Choroid plexus epithelial cell (primary cell): ENCODE measurements at regions not wholly inside any gene's neighbourhood (a gene's known extent, or its start where the extent isn't known, plus 50 kb on each side); places are given as distances from the start of the nearest gene placed in this dataset.
"Not testable (repeated sequence)": the region's sequence is repeated elsewhere in the genome, so short reads cannot be mapped to it uniquely, and the experiment has no call there.

Experiments used
- DNase-seq: peaks from one replicate; pipeline ENCODE4 v3.0.0-alpha.2; 2010; ENCODE audit warnings: low read depth
- H3K4me3 ChIP-seq: 2 replicates; pipeline ENCODE4 v1.5.1; 2011; ENCODE audit warnings: low read depth, mild to moderate bottlenecking, control low read depth, low read length, moderate library complexity
- CTCF ChIP-seq: conservative IDR thresholded peaks from 2 replicates; pipeline ENCODE4 v1.5.1; 2011; ENCODE audit warnings: low read depth, mild to moderate bottlenecking, control low read depth, inconsistent platforms, low read length, moderate library complexity

DNA sequence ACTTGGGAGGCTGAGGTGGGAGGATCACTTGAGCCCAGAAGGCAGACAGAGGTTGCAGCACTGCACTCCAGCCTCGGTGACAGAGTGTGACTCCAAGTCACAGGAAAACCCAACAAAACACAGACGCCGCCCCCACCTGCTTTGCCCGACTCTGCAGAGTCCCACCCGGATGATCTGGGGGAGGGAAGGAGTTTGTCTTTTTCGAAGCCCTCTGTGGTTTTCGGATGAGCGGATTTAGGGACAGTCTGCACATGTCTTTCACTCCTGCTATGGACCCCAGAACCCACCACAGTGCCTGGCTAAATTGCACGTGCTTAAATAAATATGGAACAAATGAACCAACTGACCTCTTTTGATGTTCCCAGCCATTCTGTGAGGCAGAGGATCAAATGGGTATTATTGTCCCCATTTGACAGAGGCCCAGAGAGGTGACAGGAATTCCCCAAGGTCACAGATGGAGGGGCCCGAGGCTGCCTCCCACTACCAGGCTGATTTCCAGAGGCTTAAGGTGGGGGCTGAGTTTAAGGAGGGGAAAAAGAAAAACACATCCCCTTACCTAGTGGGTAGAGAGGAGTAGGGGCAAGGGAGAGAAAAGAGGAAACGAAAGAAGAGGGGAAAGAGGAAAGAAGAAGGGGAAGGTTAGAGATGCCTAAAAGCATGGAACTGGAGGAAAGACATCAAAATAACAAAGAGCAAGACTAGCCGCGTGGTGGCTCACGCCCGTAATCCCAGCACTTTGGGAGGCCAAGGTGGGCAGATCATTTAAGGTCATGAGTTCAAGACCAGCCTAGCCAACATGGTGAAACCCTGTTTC, 59.4 kb upstream of the TFRC start:
- TF ChIP-seq CTCF: no peak

DNA sequence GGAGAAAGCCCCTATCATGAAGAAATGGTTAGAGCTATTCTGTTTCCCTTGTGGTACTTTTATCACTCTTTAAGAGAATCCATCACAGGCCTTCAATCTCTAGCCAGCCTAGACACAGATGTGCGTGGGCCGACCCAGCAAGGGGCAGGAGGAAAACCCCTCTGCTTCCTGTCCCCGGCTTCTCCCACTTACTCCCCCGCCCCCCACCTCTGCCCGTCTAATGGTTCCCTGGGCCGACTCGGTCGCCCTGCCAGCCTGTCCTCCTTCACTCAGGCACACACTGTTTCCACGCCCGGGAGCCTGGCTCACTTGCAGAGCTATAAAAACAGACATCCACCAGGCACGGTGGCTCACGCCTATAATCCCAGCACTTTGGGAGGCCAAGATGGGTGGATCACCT, 58.3 kb upstream of the TFRC start:
- no peak overlapping the region for H3K4me3 ChIP-seq
- DNase-seq: no peak

More for the DNA sequence above, 59.4 kb upstream of the TFRC start:
- DNase-seq: no peak
- H3K4me3 ChIP-seq: no peak overlapping the region

GRCh38 chr3:196139281-196139680, 57.4 kb upstream of the TFRC start:
- no peak for TF ChIP-seq CTCF
- no peak for DNase-seq
- H3K4me3 ChIP-seq: no peak overlapping the region

More for the DNA sequence above, 58.3 kb upstream of the TFRC start:
- TF ChIP-seq CTCF: no peak

DNA sequence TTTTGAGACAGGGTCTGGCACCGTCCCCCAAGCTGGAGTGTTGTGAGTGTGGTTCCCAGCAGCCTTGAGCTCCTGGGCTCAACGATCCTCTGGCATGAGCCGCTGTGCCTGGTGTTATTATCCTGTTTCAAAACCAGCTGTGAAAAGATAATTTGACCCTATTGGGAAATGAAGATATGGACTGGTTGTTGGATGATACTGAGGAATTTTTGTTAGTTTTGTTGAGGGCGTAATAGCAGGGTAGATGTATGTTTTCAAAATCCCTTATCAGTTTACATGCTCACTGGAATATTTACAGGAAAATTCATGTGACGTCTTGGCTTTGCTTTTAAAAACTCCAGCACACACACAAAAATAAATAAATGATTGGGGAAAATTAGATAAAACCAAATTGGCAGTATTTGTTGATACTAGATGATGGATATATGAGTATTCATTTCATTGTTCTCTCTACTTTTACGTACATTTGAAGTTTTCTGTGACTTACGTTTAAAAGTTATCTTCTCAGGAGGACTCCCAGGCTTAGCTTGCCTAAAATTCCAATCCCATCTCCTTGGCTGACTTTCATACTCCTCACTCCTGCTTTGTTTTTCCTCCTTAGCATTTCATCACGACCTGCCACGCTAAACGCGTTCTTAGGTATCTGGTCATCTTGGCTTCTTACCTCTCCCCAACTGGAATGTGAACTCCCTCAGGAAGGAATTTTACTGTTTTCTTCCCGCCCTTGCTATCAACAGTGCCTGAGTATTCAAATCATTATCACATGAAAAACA, 56.8 kb upstream of the TFRC start:
- H3K4me3 ChIP-seq: no peak overlapping the region
- peak; percentile 50 for DNase-seq
- no peak for TF ChIP-seq CTCF

DNA sequence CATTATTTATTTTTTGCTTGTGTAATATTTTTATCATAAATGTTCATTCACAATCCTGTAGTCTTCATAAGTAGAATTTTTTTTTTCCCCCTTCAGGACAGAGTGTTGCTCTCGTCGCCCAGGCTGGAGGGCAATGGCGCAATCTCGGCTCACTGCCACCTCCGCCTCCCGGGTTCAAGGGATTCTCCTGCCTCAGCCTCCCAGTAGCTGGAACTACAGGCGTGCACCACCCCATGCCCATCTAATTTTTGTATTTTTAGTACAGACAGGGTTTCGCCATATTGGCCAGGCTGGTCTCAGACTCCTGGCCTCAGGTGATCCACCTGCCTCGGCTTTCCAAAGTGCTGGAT, 54.7 kb upstream of the TFRC start:
- DNase-seq, H3K4me3 ChIP-seq: not testable (repeated sequence)

DNA sequence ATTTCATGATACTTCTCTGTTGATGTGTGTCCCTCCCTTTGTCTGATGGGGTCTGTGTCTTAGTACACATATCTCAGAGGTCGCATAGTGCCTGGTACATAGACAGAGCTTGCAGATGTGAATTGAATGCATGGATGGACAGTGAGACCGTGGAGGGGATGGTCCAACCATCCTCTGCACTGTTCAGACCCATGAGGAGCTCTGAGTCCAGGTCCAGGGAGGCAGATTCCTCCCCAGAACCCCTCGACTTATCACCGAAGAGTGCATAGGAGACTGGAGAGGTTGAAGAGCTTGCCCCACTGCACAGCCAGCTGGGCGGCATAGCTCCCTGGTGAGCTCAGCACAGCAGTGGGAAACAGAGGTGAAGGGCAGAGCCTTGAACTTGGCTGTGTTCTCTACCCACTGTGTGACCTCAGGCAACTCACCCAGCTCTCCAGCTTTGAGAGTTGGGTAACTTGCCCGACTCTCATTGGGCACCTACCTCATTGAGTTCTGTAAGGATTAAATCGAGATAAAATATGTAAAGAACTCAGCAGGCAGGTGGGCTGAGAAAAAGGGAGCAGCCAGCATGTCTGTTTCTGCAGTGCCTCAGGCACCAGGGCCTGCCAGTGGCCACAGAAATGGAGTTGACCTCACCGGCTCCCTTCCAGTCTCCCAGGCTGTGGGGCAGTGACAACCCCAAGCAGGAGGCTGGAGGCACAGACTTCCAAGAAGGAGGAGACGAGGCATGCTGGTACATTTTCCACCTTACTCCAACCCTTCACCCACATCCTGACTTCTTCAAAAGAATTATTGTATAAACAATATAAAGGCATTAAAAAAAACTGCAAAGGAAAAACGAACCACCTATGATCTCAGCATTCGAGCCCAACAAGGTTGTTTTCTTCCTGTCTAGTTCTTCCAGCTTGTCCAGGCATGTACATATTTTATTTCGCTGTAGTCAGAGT, 54.1 kb upstream of the TFRC start:
- DNase-seq: no peak
- no peak overlapping the region for H3K4me3 ChIP-seq

More for the DNA sequence above, 54.1 kb upstream of the TFRC start:
- no peak for TF ChIP-seq CTCF
